ENCODE measurements at regions not wholly inside any gene's neighbourhood (a gene's known extent, or its start where the extent isn't known, plus 50 kb on each side); places are given as distances from the start of the nearest gene placed in this dataset.
"Not testable (repeated sequence)": the region's sequence is repeated elsewhere in the genome, so short reads cannot be mapped to it uniquely, and the experiment has no call there.

DNA sequence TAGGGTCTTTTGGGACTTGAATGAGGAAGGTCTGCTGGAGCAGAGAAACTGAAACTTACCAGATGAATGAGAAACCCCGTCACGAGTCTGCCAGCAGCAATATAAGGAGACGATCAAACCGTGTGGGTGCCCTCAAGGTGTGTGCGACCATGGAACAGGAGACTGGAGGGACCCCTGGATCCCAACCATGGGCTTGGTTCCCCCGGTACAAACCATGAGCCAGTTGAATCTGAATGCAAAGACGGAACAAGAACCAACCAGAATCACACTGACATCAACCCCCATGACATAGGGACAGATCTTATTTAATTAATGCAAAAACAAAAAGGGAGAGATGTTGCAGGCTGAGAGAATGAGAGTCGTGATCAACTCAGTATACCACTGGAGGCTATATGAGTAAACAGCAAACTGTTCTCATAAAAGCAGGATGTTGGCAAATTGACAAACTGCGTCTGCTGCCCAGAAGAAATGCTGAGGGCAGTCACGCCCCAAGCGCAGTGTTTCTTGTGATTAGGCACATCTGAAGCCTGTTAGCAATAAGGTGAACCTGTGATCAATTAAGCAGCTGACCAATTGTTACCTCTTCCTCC is 475.5 kb upstream of the ACO1 start:
- peak; percentile 20 for DNase-seq (ENCODE audit: low read depth)

DNA sequence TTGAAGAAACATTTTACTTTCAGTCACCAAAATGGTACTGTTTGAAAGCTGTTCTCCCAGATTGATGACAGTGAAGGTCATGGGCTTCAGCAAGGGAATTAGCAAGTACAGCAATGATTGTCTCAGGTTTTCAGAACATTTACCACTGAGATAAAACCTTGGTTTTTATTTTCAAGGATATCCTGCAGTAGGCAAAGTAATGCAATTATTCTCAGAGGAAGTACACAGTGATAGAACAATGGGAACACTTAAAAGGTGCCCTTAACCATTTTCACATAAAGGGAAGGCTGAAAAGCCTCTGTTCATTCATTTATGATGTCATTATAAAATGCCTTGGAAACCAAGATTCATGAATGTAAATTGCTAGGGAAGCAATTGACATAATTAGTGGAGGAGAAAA is 471.8 kb upstream of the ACO1 start:
- no peak for DNase-seq (ENCODE audit: low read depth)

DNA sequence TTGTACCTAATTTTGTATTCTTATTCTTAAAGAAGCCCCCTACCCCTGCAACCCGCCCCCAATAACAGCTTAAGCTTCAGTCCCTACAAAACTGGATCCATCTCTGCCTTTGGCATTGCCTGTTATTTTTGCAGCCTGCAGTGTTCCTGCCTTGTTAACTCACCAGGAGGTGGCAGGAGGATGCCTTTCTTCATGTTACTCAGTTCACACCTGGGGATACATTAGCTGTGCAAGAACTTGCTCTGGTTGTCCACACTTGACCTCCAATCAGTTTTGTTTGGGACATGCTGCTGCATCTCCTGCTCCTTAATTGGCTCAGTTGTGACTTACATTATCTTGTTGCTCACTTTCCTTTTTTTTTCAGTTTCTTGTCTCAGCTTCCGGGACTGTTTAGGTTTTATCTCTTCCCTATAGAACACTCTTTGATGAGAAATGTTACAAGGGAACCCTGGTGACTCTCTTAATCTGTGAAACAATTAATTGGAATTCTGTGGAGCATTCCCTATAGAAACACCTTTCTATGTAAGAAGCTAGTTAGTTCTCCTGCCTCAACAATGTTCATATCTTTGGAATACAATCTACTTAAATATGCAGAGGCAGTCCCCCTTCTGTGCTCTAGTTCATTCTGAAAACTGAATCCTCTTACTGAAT is 467.7 kb upstream of the ACO1 start:
- DNase-seq (ENCODE audit: low read depth): no peak

DNA sequence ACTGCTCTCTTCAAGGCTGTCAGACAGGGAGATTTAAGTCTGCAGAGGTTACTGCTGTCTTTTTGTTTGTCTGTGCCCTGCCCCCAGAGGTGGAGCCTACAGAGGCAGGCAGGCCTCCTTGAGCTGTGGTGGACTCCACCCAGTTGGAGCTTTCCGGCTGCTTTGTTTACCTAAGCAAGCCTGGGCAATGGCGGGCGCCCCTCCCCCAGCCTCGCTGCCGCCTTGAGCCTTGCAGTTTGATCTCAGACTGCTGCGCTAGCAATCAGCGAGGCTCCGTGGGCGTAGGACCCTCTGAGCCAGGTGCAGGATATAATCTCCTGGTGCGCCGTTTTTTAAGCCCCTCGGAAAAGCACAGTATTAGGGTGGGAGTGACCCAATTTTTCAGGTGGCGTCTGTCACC is 446.7 kb upstream of the ACO1 start:
- DNase-seq (ENCODE audit: low read depth): not testable (repeated sequence)

DNA sequence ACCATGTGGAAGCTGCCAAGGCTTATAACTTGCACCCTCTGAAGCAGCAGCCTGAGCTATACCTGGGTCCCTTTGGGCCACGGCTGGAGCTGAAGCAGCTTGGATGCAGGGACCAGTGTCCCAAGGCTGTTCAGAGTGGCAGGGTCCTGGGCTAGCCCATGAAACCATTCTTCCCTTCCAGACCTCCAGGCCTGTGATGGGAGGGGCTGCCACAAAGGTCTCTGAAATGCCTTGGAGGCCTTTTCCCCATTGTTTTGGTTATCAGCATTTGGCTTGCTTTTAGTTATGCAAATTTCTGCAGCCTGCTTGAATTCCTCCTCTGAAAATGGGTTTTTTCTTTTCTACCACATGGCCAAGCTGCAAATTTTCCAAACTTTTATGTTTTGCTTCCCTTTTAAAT is 433.7 kb upstream of the ACO1 start:
- DNase-seq (ENCODE audit: low read depth): no peak

DNA sequence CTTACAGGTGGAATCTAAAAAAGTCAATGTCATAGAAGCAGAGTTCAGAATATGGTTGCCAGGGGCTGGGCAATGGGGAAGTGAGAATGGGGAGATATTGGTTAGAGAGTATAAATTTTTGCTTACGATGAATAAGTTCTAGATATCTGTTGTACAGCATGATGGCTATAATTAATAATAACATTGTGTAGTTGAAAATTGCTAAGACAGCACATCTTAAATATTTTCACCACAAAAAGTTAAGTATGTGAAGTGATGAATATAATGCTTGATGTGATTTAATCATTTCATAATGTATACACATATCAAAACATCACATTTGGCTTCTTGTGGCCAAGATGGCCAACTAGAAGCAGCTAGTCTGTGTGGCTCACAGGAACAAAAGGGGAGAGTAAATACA is 425.9 kb upstream of the ACO1 start:
- no peak for DNase-seq (ENCODE audit: low read depth)

DNA sequence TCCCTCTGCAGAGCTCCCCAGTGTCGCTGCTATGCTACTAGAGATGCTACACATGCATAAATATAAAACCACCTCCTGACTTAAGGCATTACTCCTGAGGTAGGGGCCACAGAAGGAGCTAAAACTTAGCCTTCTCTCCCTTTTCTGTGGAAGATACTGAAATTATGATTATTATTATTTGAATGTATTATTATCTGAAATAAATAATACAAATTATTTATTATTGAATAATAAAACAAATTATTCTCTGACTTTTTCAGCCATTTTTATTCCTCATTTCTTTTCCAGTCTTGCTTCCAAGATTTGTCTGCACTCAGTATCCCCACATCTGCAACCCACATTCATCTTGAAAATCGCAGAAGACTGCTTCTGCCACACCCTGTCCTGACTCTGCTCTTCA is 414.9 kb upstream of the ACO1 start:
- DNase-seq (ENCODE audit: low read depth): no peak

DNA sequence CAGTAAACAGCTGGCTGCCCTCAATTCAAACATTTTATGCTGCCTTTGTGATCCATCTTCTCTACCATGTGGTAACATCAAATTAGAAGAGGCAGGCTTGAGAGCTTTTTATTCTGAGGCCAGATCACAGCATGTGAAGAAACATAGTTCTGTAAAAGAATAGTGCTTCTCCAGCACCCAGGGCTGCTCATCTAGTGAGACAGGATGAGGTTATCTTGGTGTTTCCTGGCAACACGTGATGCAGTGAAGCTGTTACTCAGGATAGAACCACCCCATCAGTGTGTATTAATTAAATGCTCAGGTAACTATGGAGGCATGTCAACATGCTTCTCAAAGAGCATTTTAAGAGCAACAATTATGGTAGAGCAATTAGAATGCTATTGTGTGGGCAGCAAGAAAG is 400.5 kb upstream of the ACO1 start:
- DNase-seq (ENCODE audit: low read depth): no peak

DNA sequence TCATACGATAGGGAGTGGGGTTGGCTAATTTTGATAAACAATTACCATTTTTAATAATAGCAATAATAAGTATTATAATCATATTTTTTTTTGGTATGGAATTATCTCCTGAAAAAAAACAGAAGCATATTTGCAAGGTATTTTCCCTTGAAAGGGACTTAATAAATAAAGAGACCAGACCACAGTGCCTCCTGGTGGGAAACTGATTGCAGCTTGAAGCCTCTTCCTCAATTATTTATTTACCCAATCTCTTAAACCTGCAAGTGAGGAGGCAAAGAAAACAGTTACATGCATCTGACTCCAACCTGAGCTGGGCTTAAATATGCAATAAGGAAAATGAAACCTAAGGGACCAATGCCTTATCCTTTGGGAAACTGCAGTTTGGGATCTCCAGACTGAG is 388.1 kb upstream of the ACO1 start:
- no peak for DNase-seq (ENCODE audit: low read depth)

DNA sequence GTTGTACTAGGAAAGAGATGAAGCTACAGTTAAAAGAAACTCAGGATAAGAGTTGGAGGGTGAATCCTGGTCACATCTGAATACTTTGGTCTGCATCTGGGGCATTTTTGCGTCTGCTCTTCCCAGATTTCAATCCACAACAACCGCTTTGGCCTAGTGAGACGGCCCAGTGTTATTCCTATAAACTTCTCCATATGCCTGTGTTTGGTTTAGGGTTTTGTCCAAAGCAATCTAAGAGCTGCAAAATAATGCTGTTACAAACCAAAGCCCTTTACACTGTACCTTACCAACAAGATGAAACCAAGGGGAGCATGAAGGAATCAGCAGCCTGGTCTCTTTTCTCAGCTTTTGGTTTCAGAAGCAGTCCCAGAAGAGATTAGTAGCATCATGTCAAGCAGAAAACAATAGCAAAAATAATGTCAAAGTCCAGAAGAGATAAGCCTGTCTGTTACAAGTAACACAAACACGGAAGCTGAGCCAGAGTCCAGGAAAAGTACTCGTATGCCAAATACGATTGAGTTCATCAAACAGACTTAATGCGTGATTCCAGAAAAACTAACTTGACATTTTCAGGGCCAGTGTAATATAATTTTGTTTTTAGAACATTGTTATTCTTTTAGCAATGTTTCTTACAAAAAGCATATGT is 379.9 kb upstream of the ACO1 start:
- DNase-seq (ENCODE audit: low read depth): no peak

DNA sequence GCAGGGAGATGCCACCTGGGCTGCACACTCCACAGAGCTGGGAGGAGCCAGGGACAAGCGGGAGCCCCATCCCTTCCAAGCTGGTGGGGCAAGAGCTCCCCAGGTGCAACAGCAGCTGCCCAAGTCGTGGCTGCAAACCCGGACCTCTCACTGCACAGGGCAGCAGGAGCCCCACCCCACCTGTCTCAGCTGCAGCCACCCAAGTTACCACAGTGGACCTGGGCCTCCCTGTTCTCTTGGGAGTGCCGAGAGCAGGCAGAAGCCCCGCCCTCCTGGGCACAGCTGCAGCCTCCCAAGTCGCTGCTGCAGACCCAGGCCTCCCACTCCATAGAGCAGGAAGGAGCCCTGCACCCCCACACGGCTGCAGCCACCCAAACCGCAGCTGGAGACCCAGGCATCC is 374.1 kb upstream of the ACO1 start:
- no peak for DNase-seq (ENCODE audit: low read depth)

DNA sequence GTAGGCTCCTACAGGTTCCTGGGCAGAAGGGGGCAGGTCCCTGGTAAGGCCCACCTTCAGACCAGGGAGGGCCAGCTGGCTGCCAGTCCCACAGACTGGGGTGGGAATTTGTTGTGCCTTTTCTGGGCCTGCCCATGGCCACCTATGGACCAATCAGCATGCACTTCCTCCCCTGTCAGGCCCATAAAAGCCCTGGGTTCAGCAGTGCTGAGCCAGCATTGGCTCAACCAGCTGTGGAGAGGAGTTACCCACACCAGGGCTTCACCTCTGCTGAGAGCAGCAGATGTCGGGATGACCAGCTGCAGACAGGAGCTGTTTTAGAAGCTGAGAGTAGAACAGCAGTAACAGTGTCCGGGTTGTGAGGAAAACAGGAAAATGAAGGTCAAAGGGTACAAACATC is 373.4 kb upstream of the ACO1 start:
- no peak for DNase-seq (ENCODE audit: low read depth)

DNA sequence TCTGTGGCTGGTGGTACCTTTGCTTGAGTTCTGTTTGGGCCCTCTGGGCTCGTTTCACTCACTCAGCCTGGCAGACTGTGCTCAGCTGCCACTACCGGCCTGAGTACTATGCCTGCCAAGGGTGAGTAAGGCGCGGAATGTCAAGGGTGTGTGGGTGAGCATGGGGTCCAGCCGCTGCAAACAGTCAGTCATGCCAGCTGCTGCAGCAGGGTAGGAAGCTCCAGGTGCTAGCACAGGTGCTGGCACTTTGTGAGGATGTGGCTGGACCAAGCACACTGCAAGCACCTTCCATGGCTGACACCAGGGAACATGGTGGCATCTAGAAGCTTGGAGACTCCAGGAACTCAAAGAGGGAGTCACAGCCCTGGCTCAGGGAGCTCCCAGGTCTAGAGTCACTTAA is 368.6 kb upstream of the ACO1 start:
- DNase-seq (ENCODE audit: low read depth): no peak

DNA sequence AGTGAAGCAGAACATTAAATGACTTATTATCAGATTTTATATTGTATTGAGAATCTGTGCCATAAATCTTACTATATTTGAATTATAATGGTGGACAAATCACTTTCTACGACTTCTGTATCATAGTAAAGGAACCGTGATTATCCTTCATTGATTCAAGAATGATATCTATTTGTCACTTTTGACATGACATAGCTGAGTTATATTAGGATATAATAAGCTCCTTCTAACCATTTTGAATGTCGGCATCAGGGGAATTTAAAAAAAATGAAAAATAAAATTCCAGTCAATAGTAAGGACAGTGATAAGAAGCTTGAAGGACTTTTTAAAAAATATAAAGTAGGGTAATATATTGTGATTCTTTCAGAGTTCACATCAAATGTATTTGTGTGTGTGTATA is 338.9 kb upstream of the ACO1 start:
- DNase-seq (ENCODE audit: low read depth): no peak

DNA sequence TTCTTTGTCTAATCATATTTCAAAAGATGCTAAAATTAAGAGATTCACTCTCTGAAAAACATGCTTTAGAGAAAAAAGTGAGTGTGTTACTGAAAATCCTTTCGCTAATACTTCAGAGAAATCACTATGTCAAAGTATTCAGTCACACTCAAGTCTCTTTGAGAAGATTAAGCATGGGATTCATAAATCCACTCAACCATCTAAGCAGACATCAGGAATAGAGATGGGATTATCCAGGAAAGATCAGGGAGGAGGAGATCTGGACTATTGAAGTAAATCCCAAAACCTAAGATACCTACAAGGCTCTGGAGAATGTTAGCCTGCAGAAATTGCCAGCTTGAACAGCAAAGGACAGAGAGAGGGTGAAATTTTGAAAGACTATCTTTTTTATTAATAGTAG is 317.2 kb upstream of the ACO1 start:
- DNase-seq (ENCODE audit: low read depth): no peak

DNA sequence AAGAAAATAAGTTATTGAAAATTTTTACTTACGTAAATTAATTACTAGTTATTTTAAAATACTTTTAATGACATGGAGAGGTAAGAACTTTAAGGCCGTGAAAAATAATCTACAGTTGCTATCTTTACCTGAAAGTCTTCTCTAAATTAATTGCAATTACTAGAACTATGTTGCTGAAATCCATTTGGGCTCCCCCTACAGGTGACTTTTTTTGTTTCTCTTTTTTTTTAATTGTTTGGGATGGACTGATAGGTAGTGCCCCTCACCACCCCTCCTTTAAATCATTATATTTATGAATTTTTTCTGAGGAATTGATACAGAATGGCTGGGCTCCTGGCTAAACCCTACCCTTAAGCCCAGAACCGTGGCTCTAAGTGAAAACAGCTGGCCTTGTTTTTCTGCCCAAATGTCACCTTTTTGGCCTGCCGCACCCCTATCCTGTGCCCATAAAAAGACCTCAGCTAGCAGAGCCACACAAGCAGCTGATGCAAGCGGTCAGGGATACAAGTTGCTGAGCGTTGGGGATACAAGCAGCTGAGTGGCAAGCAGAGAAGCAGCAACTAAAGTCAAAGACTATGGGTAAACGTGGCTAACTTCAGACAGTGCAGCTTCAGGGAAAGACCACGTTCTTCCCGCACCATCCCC is 315.2 kb upstream of the ACO1 start:
- no peak for DNase-seq (ENCODE audit: low read depth)

DNA sequence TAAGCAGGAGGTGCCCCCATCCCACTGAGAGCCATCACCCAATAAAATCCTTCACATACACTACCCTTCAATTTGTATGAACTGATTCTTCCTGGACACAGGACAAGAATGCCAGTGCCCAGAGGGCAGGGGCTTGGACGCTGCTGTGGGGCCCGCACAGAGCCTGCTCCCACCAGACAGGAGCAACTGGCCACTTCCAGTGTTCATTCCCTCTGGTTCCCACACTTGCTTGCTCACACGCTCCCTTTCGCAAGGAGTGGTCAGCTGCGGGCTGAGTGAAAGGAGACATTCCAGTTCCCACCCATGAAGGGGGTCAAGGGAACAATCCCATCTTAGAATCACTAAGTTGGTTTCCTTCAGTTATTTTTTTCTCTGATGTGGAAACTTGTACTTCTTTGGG is 314.5 kb upstream of the ACO1 start:
- no peak for DNase-seq (ENCODE audit: low read depth)

DNA sequence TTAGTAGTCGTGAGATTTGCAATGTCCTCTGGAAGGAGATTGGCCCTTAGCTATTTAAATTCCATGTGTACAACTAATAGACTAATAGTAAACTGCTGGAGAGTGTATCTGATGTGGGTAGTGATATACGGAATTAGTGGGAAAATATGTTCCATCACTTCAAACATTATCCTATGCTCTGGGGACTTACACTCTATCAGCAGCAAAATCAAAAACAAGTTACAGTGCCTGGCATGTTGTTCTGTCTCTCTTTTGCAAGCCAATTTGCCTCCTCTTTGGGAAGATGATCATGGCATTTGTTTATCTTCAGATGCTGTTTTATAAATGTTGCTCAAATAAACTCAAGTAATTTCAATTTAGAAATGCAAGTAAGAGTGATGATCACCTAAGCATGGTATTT is 311.9 kb upstream of the ACO1 start:
- DNase-seq (ENCODE audit: low read depth): no peak

DNA sequence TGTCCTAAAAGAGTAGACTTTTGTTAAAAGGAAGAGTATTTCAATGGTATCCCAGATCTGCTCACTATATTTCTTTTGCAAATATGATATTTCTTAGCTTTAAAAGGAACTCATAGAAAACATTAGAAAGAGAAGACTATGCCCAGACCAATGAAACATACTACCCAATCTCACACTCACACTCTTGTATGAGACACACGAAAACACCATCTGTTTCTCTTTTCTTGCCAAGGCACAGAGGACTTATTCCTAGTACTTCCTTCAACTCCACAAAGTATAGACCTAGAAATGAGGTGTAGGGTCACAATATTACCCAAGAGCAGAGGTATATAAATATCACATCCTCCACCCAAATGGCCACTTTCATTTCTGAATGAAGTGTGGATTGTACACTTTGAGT is 292.4 kb upstream of the ACO1 start:
- no peak for DNase-seq (ENCODE audit: low read depth)

DNA sequence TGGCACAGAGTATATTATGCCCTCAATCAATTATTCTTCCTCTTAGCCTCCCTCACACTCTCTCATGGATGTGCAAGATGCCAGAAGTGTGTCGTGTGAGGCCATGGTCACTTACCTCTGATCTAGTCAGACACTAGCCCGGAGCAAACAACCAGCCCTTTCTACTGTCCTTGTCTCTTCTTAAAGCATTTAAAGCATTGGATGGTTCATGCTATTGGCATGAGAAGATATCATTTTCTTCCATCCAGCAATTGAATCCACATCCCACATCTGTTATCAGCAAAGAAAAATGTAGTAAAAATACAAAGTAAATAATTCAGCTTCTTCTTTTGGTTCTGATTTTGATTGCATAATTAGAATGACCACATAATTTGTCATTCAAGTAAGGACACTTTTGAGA is 267.2 kb upstream of the ACO1 start:
- DNase-seq (ENCODE audit: low read depth): no peak

DNA sequence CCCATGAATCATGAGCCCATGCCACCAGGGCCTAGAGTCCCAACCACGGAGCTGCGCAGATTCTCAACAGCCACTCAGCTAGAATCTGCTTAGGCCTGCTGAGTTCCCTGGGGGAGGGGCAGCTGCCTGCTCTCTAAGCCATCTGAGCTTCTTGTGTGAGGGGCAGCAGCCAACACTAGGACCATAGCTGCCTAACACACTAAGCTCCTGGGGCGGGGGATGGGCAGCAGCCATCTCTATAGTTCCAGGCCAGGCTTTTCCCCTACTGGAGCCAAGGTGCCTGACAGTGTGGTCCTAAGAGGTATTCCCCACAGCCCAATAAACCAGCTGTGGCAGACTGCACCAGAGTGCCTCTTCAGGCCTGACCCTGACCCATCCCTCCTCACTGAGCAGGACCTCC is 255.9 kb upstream of the ACO1 start:
- no peak for DNase-seq (ENCODE audit: low read depth)

DNA sequence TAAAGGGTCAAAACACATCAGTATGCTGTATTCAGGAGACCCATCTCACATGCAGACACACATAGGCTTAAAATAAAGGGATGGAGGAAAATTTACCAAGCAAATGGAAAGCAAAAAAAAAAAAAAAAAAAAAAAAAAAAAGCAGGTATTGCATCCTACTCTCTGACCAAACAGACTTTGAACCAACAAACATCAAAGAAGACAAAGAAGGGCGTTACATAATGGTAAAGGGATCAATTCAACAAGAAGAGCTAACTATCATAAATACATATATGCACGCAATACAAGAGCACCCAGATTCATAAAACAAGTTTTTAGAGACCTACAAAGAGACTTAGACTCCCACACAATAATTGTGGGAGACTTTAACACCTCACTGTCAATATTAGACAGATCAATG is 253.7 kb upstream of the ACO1 start:
- DNase-seq (ENCODE audit: low read depth): not testable (repeated sequence)

DNA sequence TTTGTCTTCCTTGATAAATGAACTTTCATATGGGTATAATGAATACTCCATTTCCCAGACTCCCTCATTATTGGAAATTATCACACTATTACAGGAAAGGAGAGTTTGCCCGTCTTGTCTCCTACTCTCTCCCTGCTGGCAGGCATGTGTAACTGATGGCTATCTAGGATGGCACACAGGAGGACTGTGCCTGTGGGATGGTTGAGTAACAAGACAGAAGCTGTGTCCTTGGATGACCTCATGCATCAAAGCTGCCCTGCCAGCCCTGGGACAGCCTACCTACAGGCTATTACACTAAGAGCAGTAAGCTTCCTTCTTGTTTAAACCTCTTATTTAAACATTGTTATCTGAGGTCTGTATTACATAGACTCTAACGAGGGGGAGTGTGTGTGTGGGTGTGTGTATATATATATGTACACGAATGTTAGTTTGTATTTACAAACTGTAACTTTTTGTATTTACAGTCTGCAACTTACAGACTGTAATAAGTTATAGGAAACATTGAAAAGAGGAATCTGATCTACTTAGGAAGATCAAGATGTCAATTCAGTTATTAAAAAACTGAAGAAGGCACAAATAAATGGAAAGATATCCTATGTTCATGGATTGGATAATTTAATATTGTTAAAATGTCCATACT is 247.6 kb upstream of the ACO1 start:
- DNase-seq (ENCODE audit: low read depth): no peak

Measured in Daoy (cell line).